HepG2 (cell line): ENCODE measurements at regions not wholly inside any gene's neighbourhood (a gene's known extent, or its start where the extent isn't known, plus 50 kb on each side); places are given as distances from the start of the nearest gene placed in this dataset.

ENCODE experiments used
- GABPA ChIP-seq, 2 experiments: IDR thresholded peaks; 2 replicates each; pipeline ENCODE4 v1.6.1; 2011 to 2016; ENCODE audit warnings: low read depth in 2 of 2, low read length in 1 of 2, missing biosample characterization in 1 of 2, missing genetic modification characterization in 1 of 2
- KDM5B ChIP-seq: sonication (generic); formaldehyde crosslinking; IDR thresholded peaks from 2 replicates; pipeline ENCODE4 v1.4.0; 2020; ENCODE audit warnings: missing genetic modification reagents, mild to moderate bottlenecking, borderline replicate concordance
- MYC ChIP-seq: sonication (generic); formaldehyde crosslinking; IDR thresholded peaks from 2 replicates; pipeline ENCODE4 v1.9.0; 2021; ENCODE audit warnings: missing genetic modification reagents, borderline replicate concordance
- RFX5 ChIP-seq: IDR thresholded peaks from 2 replicates; pipeline ENCODE4 v1.6.1; 2011; ENCODE audit warnings: low read depth, low read length, improper control_type of control experiment
- ZNF766 ChIP-seq: sonication (generic); formaldehyde crosslinking; IDR thresholded peaks from 2 replicates; pipeline ENCODE4 v1.5.0; 2020; ENCODE audit warnings: missing genetic modification reagents, borderline replicate concordance

DNA sequence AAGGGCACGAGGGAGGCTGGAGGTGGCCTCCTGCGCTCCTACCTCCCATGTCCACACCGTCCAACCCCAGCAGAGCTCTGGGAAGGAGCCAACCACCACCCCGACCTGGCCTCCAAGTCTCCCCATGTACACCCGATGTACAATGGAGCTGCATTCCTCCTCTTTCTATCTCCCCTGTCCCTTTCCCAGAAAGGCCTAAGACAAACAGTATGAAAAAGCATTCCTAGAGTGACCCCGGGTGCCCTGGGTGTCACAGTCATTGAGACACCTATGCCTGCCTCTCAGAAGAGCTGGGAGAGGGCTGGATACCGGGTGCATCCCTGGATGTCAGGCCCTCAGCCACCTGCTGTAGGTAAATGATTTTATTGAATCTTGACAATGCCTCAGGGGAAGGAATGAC, 248.1 kb downstream of the EMX2 start:
- no peak for TF ChIP-seq GABPA (IDR thresholded peaks at IDR 0.05; ENCODE audit: low read depth, low read length)
- TF ChIP-seq GABPA (CRISPR knock-in tag; IDR thresholded peaks at IDR 0.05; ENCODE audit: low read depth): no peak
- no peak for TF ChIP-seq MYC (CRISPR knock-in tag)
- TF ChIP-seq ZNF766 (CRISPR knock-in tag): no peak
- TF ChIP-seq RFX5: no peak
- TF ChIP-seq KDM5B (CRISPR knock-in tag): no peak
